ENCODE measurements at regions not wholly inside any gene's neighbourhood (a gene's known extent, or its start where the extent isn't known, plus 50 kb on each side); places are given as distances from the start of the nearest gene placed in this dataset.

DNA sequence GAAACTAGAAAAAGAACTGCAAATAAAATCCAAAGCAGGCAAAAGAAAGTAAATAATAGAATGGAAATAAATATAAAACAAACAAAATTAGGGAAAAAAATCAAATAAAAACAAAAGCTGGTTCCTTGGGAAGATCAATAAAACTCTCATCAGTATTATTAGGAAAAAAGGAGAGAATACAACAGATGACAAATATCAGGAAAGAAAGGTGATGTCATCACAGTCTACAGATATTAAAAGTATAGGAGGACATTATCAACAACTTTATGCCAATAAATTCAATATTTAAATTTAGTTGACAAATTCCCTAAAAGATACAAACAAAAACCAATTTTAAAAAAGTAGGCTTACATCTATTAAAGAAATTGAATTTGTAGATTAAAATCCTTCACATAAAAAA is 107.4 kb upstream of the FOXN3 start:
- TF ChIP-seq POLR2A (IDR thresholded peaks at IDR 0.05): no peak
- TF ChIP-seq, protein P1, sequence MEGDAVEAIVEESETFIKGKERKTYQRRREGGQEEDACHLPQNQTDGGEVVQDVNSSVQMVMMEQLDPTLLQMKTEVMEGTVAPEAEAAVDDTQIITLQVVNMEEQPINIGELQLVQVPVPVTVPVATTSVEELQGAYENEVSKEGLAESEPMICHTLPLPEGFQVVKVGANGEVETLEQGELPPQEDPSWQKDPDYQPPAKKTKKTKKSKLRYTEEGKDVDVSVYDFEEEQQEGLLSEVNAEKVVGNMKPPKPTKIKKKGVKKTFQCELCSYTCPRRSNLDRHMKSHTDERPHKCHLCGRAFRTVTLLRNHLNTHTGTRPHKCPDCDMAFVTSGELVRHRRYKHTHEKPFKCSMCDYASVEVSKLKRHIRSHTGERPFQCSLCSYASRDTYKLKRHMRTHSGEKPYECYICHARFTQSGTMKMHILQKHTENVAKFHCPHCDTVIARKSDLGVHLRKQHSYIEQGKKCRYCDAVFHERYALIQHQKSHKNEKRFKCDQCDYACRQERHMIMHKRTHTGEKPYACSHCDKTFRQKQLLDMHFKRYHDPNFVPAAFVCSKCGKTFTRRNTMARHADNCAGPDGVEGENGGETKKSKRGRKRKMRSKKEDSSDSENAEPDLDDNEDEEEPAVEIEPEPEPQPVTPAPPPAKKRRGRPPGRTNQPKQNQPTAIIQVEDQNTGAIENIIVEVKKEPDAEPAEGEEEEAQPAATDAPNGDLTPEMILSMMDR (IDR thresholded peaks at IDR 0.05): no peak
